ENCODE measurements at regions not wholly inside any gene's neighbourhood (a gene's known extent, or its start where the extent isn't known, plus 50 kb on each side); places are given as distances from the start of the nearest gene placed in this dataset.
A peak's percentile ranks its signal among the peaks of the same experiment; 100 is the strongest.
"Not testable (repeated sequence)": the region's sequence is repeated elsewhere in the genome, so short reads cannot be mapped to it uniquely, and the experiment has no call there.

DNA sequence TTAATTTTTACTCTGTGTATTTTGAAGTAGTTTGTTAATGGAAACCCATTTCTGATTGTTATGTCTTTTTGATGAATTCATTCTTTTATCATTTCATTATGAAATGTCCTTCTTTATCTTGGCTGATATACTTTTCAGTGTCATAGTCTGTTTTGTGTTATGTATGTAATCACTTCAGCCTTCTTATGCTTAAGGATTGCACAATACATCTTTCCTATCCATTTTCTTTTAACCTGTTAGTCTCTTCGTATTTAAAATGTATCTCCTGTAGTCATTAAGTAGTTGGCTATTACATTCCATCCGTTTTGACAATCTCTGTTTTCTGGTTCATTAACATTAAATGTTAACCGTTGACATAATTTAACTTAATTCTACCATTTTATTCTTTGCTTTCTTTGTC lies 344.6 kb upstream of the CTNND2 start:
- no peak for DNase-seq (ENCODE audit: low spot score)

DNA sequence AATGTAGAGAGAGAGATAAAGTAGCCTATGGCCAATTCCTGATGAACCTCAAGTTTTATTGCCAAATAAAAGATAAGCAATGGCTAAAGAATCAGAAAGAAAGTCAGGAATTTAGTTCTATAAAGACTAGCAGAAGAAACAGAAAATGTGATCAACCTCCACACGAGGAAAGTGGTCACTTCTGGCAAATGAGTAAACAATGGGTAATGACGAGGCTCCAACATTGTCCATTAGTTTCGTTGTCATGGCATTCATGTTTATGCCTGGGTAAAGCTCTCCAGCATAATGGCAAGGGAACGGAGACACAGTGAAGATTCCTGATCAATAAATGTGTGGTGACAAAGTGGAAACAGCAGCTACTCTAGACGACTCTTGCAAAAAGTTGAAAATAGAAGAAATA lies 341.8 kb upstream of the CTNND2 start:
- no peak for DNase-seq (ENCODE audit: low spot score)

DNA sequence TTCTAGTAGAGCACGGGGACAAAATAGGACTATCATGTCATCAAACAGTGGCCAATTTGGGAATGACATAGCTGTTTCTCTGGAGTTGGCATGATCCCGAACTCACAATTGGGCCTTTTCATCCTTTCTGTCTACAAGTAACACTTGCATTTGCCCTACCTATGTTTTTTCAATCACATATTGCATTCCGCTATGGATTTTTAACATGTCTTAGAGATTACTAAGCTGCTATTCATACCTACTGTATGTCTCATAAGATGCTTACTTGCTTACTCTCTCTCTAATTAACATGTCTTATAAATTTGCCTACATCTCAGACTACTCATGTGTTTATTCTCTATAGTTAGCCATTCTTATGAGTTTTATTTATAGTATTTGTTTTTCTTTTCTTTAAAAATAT lies 341.2 kb upstream of the CTNND2 start:
- DNase-seq (ENCODE audit: low spot score), result peak; percentile 24

DNA sequence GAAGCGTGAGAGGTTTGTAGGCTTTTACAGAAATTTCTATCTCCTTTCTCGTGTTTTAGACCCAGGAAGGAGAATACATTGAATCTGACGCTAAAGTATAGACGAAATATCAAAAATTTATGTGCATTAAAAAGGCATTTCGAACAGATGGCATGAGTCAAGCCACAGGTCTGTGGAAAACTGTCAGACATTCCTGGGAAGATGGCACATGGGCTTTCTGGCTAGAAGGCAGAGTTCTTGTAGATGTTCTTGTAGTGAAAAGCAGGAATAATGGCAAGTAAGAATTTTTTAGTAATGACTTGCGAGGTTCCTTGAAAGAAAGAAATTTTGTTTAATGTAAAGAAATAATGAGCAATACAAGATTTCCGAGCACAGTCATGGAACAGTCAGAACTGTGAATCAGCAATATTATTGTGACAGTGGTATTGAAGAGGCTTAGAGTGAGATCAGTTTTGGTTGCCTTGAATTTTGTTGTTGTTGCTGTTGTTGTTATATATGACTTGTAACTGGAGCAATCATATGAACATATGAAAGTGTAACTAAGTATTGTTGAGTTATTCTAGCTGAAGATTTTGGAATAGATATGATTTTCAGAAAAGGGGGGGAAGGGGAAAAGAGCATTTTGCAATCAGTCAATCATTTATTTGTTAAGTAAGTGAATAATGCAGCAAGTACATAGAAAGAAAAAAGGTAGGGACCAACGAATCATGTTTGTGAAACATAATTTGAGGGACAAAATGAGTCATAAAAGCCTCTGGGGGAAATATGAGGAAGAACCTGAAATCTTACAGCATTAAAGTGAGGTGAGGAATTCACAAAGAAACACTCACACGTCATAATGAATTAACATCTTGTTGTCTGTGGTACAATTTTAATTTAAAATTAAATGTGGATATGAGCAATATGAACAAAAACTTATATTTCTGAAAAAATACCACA lies 339.0 kb upstream of the CTNND2 start:
- DNase-seq (ENCODE audit: low spot score), result peak; percentile 31

DNA sequence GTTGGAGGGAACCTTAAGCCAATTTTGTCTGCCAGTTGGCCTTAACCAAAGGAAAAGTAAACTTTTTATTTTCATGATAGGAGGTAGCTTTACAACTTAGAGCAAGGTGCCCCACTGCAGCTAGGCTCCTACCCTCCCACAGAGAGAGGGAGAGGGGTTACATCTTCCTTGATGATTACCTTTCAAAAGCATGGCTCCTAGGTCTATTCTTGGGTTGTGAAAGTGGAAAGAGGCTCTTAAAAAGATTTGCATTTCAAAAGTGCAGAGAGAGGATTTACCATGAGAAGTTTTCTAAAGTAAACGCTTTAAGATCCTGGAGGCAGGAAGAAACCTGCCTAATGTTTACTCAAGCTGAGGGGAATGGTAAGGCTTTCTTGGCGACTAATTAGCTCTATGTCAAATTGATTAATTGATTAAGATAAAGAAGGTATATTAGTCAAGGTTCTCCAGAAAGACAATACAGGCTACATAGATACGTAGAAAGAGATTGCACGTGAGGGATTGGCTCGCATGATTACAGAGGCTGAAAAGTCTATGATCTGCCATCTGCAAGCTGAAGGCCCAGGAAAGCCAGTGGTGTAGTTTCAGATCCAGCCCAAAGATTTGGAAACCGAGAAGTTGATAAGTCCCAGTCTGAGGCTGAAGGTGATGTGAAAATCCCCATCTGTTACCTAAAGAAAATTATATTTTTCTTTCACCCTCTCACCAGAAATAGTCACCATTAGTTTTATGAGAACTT lies 333.8 kb upstream of the CTNND2 start:
- DNase-seq (ENCODE audit: low spot score), result no peak

DNA sequence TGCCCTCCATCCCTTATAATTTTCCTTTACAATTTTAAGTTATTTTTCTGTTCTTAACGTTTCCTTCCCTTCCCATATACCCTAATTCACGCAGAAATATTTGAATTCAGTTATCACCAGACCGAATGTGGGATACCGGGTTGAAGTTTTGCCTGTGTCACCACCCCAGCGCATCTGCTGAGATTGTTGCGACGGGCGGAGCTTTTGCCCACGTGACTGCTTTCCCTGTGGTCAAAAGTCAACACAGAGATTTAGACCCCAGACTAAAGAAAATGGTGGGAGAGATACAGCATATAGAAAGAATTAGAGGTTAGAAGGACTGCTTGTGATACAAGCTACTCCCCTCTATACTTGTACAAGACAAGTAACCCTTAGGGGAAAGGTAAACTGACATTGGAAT lies 326.4 kb upstream of the CTNND2 start:
- no peak for DNase-seq (ENCODE audit: low spot score)

DNA sequence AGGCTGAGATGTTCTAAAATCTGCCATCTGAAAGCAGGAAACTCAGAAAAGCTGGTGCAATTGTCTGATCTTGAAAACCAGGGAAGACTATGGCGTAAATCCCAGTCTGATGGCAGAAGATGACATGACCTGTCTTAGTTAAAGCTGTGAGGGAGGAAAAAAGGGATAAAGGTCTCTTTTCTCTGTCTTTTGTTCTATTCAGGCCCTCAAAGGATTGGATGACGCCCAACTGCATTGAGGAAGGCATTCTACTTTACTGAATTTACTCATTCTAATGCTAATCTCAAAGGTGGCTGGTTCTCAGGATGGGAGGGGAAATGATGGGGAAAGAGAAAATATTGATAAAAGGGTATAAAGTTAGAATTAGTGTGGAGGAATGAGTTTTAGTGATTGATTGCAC lies 312.8 kb upstream of the CTNND2 start:
- no peak for DNase-seq (ENCODE audit: low spot score)

DNA sequence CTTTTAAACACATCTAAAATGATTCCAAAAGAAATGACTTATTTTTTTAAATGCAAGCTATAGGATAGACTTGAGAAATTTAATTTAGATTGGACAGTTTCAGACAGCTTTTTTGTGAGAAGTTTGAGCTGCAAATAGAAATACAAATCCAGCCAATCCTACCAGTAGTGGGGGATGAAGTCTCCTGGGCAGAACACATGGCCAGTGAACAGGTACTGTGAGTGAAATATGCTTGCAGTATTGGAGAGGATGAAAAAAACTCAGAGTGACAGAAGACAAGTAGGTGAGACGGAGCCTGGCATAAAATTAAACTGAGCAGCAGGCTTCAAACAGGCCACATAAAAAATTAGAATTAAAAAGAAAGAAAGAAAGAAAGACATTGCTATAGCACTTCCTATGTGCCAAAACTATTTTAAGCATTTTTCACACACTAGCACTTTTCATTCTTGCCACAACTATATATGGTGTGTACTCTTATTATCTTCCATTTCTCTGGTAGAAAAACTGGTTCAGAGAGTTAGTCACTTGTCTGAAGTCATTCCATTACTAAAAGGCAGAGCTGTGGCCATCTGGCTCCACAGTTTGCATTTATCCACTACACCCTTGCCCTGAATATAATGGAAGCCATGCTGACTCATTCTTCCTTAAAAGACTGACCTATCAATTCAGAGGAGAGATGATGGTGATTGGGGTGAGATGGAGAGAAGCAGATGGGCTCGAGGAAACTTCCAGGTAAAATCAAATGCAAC lies 310.2 kb upstream of the CTNND2 start:
- DNase-seq (ENCODE audit: low spot score), result no peak

DNA sequence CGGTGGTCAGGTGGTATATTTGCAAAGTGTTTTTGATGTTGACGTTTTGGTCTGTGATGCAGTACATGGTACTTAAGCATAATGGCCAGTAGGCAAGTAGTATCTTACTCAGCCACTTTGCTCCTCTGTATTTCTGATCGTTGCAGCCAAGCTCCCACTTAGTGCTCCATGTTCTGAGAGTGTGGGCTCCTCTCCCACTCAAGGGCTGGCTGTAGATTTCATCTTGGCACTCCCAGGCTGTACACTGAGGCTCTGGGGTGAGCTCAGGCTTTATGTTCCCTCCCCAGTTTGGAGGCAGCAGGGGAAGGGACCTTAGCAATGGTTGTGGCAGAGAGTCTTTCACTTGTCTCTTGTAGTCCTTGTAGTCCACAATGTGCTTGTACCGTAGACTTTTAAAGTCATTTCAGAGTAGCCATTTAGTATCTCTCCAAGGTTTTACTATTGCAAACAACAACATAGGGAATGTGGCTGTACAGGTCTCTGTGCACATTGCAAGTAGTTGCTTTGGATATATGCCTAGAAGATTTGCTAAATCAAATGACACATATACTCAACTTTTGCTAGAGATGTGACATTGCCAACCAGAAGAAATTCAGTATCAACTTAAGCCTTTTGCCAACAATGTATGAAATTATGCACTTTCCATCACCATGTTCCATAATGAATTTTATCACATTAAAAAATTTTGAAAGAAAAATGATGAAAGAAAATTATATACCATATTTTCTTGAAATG lies 304.3 kb upstream of the CTNND2 start:
- DNase-seq (ENCODE audit: low spot score), result no peak

DNA sequence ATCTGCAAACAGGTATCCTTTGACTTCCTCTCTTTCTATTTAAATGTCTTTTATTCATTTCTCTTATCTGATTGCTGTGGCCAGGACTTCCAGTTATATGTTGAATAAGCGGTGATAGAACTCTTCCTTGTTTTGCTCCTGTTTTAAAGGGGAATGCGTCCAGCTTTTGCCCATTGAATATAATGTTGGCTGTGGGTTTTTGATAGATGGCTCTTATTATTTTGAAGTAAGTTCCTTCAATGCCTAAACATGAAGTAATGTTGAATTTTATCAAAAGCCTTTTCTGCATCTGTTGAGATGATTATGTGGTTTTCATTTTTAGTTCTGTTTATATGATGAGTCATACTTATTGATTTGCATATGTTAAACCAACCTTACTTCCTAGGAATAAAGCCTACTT lies 300.5 kb upstream of the CTNND2 start:
- DNase-seq (ENCODE audit: low spot score), result no peak

DNA sequence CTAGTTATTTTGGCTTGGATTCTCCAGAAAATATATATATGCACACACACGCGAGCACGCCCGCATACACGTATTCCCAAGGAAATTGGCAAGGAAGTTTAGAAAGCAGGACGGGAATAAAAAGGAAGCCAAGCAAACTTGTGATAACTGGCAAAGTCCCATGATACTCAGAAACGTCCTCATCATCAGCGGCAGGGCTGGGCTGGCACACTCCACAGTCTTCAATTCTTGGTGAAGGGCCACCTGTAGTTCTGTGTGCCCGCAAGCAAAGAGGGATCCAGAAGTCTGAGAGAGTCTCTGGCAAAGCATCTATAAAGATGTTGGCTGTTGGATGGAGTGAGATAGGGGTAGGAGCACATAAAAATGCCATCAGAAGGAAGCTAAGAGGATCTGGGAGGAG lies 289.3 kb upstream of the CTNND2 start:
- DNase-seq (ENCODE audit: low spot score), result no peak

DNA sequence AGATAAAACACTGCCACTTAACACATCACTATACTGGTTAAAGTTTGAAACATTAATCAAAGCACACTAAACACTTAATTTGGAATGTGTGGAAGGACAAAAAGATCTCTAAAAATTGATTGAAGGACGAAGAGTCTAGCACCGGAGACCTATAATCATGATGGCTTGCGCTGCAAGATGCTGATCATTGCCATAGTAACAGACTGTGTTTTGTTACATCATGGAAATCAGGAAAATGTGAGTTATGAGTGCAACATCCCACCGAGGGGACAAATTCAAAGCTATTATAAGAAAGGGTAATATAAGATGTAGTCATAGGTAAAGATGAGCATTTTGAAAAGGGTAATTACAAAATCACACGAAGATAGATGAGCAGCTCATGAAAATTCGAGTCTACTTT lies 278.8 kb upstream of the CTNND2 start:
- no peak for DNase-seq (ENCODE audit: low spot score)

DNA sequence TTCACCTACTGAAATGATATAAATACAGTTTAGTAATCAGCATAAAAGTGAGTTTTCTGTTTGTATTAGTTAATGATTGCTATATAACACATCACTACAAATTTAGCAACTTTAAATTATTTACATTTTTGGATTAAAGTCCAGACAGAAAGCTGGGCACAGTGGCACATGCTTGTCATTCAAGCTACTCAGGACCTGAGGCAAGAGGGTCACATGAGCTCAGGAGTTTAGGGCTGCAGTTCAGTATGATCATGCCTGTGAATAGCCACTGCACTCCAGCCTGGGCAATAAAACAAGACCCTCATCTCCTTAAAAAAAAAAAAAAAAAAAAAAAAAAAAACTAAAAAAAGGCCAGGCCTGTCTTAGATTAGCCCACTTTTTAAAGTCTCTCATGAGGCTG lies 273.6 kb upstream of the CTNND2 start:
- DNase-seq (ENCODE audit: low spot score), result no peak

DNA sequence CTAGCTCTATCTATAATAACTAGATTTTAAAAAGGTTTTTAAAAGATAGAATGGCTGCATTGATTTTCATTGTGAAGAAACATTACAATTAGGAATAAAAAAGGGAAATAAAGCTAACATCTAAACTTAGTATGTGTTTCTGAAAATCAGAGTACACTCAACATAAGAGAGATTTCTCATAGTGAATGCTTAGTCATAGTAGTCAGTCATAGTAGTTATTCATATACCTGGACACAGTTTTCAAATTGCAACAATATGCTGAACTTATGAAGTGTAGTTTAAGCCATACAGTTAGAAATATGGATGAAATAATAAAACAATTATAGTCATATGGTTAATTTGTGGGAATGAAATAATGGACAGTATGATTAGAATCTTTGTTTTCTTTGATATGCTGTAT lies 273.0 kb upstream of the CTNND2 start:
- DNase-seq (ENCODE audit: low spot score), result no peak

DNA sequence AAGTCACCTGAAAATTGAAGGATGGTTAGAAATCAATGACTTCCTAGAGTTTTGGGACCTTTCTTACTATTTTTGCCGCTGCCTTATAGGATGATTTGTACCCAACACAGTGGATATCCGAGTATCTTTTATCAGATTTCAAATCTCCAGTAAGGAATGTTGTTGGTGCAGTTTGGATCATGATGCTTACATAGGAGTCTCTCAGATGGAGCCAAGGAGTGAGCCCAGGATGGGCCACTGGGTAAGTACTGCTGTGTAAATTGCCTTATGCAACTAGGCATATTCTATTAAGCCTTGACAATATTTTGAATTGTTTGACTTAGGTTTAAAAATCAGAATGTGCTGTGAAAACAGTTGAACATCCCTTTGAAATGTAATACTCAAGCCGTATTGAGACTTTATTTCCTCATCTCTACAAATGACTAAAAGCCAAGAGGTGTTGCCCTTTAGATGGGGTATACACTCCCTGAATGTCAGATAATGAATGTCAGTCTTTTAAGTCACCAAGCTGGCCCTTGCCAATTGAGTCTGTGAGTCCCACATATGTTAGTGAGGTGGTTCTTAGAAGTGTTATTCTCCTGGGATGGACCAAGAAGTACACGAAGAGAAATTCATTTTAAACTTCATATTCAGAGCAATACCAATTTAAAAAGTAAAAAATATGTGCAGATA lies 271.8 kb upstream of the CTNND2 start:
- DNase-seq (ENCODE audit: low spot score), result no peak

DNA sequence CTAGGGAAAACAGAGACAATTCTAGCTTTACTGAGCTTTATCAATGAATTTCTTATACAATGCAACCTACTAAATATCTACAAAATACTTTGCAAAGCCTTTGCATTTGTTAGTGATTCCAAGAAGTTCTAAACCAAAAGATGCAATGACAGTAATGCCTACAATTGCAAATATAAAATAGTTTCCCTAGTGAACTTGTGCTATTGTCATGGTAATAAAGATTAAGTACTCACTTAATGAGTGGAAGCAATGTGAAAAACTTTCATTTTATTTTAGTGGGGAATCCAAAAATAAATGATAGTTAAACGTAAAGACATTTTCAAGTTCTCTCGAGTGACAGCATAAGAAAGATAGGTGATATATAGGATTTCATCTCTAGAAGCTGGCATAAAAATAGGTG lies 270.5 kb upstream of the CTNND2 start:
- no peak for DNase-seq (ENCODE audit: low spot score)

DNA sequence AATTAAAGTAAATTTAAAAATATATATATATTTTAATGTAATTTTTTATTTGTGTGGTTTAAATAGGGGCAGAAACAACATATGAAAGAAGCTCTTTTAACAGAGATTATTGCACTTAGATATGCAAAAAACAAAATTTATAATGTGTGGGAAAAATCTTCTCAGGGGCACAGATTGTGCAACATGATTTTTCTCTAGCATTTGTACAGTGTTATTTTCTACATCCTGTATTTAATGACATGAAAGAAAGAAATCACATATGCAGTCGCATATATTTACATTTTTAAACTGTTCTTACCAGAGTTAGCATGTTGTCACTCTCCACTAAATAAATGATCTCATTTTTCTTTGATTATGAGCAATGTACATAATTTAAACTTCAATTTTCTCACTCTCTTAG lies 265.3 kb upstream of the CTNND2 start:
- no peak for DNase-seq (ENCODE audit: low spot score)

DNA sequence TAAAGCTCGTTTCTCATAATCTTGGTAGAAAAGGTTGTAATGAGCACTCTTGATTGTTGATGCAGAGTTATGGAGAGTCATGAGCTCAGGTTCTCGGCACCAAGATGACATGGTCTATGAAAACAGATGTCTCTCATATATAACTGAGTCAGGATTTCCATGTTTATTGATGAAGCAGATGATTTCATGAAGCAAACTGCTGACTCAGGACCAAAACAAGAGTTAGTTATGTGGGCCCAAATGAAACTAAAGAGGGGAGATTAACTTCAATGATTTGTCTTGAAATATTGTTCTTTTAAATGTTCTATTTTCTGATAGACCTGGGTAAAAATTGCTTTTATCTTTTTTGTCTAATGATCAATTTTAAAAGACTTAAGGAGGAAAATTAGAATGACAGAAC lies 258.6 kb upstream of the CTNND2 start:
- DNase-seq (ENCODE audit: low spot score), result no peak

DNA sequence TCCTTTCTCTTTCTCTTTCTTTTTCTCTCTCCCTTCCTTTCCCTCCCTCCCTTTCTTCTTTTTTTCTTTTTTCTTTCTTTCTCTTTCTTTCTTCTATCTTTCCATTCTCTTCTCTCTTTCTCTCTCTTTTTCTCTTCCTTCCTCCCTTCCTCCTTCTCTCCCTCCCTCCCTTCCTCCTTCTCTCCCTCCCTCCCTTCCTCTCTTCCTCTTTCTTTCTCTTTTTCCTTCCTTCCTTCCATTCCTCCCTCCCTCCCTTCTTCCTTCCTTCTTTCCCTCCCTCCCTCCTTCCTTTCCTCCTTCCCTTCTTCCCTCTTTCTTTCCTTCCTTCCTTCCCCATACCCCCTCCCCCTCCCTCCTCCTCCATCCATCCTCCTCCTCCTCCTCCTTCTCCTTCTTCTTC lies 243.3 kb upstream of the CTNND2 start:
- no peak for DNase-seq (ENCODE audit: low spot score)

DNA sequence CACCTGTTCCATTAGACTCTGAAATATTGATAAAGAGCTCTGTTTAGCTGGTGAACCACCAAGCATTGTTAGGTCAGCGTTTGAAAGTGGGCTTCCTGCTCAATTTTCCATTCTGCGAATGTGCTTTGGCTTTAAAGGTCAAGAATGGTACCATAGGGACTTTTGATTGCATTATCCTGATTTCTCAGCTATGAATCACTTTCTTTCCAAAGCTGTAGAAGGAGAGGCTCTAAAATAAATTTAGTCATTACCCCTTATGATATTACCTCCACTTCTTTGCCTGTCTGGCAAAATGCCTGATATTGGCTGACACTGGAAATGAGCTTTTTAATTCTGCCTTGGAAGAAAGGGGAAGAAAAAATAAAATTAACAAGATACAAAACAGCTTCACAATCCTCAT lies 237.2 kb upstream of the CTNND2 start:
- no peak for DNase-seq (ENCODE audit: low spot score)

DNA sequence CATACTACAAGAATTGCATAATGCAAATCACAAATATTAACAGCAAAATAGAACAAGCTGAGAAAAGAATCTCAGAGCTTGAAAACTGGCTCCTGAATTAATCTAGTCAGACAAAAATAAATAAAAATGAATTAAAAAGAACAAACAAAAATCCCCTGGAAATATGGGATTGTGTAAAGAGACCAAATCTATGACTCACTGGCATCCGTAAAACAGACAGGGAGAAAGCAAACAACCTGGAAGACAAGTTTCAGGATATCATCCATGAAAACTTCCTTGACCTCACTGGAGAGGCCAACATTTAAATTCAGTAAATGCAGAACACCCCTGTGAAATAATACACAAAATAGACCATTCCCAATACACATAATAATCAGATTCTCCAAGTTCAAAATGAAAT lies 229.3 kb upstream of the CTNND2 start:
- no peak for DNase-seq (ENCODE audit: low spot score)

DNA sequence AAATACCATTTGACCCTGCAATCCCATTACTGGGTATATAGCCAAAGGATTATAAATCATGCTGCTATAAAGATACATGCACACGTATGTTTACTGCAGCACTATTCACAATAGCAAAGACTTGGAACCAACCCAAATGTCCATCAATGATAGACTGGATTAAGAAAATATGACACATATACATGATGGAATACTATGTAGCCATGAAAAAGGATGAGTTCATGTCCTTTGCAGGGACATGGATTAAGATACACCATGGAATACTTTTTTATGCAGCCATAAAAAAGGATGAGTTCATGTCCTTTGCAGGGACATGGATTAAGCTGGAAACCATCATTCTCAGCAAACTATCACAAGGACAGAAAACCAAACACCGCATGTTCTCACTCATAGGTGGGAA lies 226.8 kb upstream of the CTNND2 start:
- not testable (repeated sequence) for DNase-seq (ENCODE audit: low spot score)
